WTC11 (cell line): ENCODE measurements at regions not wholly inside any gene's neighbourhood (a gene's known extent, or its start where the extent isn't known, plus 50 kb on each side); places are given as distances from the start of the nearest gene placed in this dataset.

Experiments
- ATAC-seq: fragments of 200-7000 bp; cut with Tn5 transposase; 2 replicates; pipeline ENCODE4 v1.10.0; 2021; ENCODE audit warnings: mild to moderate bottlenecking, moderate library complexity
- CTCF ChIA-PET: fragments of 300-600 bp; sonication (Branson Sonifier 250); formaldehyde crosslinking; loops from one replicate; lab custom pipeline; 2021; ENCODE audit warnings: antibody characterized with exemption; lab: Charles Lee
- POLR2A ChIA-PET: fragments of 350-600 bp; sonication (Branson Sonifier 250); formaldehyde crosslinking; loops from one replicate; lab custom pipeline; 2021; ENCODE audit warnings: antibody characterized with exemption; lab: Charles Lee
- DNase-seq: peaks from one replicate; pipeline ENCODE4 v3.0.0; 2021; ENCODE audit warnings: low spot score
- H3K27ac Mint-ChIP-seq: 2 replicates; pipeline ENCODE4 v1.8.0; 2021; ENCODE audit warnings: mixed read lengths
- H3K27me3 Mint-ChIP-seq: 2 replicates; pipeline ENCODE4 v1.8.0; 2021; ENCODE audit warnings: low read depth, mild to moderate bottlenecking, moderate library complexity, mixed read lengths
- H3K36me3 Mint-ChIP-seq: 2 replicates; pipeline ENCODE4 v1.8.0; 2021; ENCODE audit warnings: mixed read lengths
- H3K4me1 Mint-ChIP-seq: 2 replicates; pipeline ENCODE4 v1.8.0; 2022; ENCODE audit warnings: mixed read lengths
- H3K4me3 Mint-ChIP-seq: 2 replicates; pipeline ENCODE4 v1.8.0; 2021; ENCODE audit warnings: mild to moderate bottlenecking, moderate library complexity, mixed read lengths
- H3K9me3 Mint-ChIP-seq: 2 replicates; pipeline ENCODE4 v1.8.0; 2021; ENCODE audit warnings: mixed read lengths
- AFF4 ChIP-seq: sonication (generic); formaldehyde crosslinking; IDR thresholded peaks from 2 replicates; pipeline ENCODE4 v1.8.1; 2023; ENCODE audit warnings: mild to moderate bottlenecking, missing genetic modification reagents, borderline replicate concordance
- CREM ChIP-seq: sonication (generic); formaldehyde crosslinking; IDR thresholded peaks from 2 replicates; pipeline ENCODE4 v1.8.1; 2022; ENCODE audit warnings: mild to moderate bottlenecking, missing genetic modification reagents, moderate library complexity
- E2F1 ChIP-seq: sonication (generic); formaldehyde crosslinking; IDR thresholded peaks from 2 replicates; pipeline ENCODE4 v1.8.0; 2022; ENCODE audit warnings: mild to moderate bottlenecking, missing genetic modification reagents
- ESRRA ChIP-seq: sonication (generic); formaldehyde crosslinking; IDR thresholded peaks from 2 replicates; pipeline ENCODE4 v1.8.1; 2022; ENCODE audit warnings: mild to moderate bottlenecking, missing genetic modification reagents, borderline replicate concordance
- FOXK1 ChIP-seq: sonication (generic); formaldehyde crosslinking; IDR thresholded peaks from 2 replicates; pipeline ENCODE4 v1.8.0; 2022; ENCODE audit warnings: mild to moderate bottlenecking, moderate library complexity, missing genetic modification reagents
- GRHL2 ChIP-seq: fragments of 250-450 bp; sonication (Bioruptor Pico); IDR thresholded peaks from 2 replicates; pipeline ENCODE4 v1.8.0; 2022; ENCODE audit warnings: mild to moderate bottlenecking, moderate library complexity; ENCODE audit not compliant: insufficient replicate concordance, severe bottlenecking
- MXD4 ChIP-seq: fragments of 250-450 bp; sonication (Bioruptor Pico); IDR thresholded peaks from 2 replicates; pipeline ENCODE4 v1.8.0; 2021; ENCODE audit warnings: mild to moderate bottlenecking, moderate library complexity, borderline replicate concordance
- MYBL2 ChIP-seq: sonication (generic); formaldehyde crosslinking; IDR thresholded peaks from 2 replicates; pipeline ENCODE4 v1.8.1; 2023; ENCODE audit warnings: mild to moderate bottlenecking, moderate library complexity, missing genetic modification reagents
- NFYB ChIP-seq: sonication (generic); formaldehyde crosslinking; conservative IDR thresholded peaks from 2 replicates; pipeline ENCODE4 v1.8.0; 2022; ENCODE audit warnings: low read depth, missing genetic modification reagents
- NR3C1 ChIP-seq: sonication (generic); formaldehyde crosslinking; conservative IDR thresholded peaks from 2 replicates; pipeline ENCODE4 v1.8.1; 2023; ENCODE audit warnings: low read depth, mild to moderate bottlenecking, missing genetic modification reagents
- PRRX2 ChIP-seq: fragments of 250-450 bp; sonication (Bioruptor Pico); IDR thresholded peaks from 2 replicates; pipeline ENCODE4 v1.8.0; 2021; ENCODE audit warnings: mild to moderate bottlenecking
- ZNF121 ChIP-seq: sonication (generic); formaldehyde crosslinking; IDR thresholded peaks from 2 replicates; pipeline ENCODE4 v1.8.0; 2023; ENCODE audit warnings: missing genetic modification reagents
- ZNF425 ChIP-seq: fragments of 250-450 bp; sonication (Bioruptor Pico); conservative IDR thresholded peaks from 2 replicates; pipeline ENCODE4 v1.9.0; 2021; ENCODE audit warnings: mild to moderate bottlenecking
- TF ChIP-seq, protein P1 (sequence below): sonication (generic); formaldehyde crosslinking; IDR thresholded peaks from 2 replicates; pipeline ENCODE4 v1.8.1; 2022; ENCODE audit warnings: low read depth, mild to moderate bottlenecking, moderate library complexity, missing genetic modification reagents, borderline replicate concordance
- TF ChIP-seq, protein P2 (sequence below): sonication (generic); formaldehyde crosslinking; IDR thresholded peaks from 2 replicates; pipeline ENCODE4 v1.8.0; 2022; ENCODE audit warnings: mild to moderate bottlenecking, missing genetic modification reagents
- TF ChIP-seq, protein P3 (sequence below): sonication (generic); formaldehyde crosslinking; IDR thresholded peaks from 2 replicates; pipeline ENCODE4 v1.8.1; 2023; ENCODE audit warnings: mild to moderate bottlenecking, missing genetic modification reagents
- TF ChIP-seq, protein P4 (sequence below): sonication (generic); formaldehyde crosslinking; IDR thresholded peaks from 2 replicates; pipeline ENCODE4 v1.8.1; 2023; ENCODE audit warnings: mild to moderate bottlenecking, missing genetic modification reagents, moderate library complexity

DNA sequence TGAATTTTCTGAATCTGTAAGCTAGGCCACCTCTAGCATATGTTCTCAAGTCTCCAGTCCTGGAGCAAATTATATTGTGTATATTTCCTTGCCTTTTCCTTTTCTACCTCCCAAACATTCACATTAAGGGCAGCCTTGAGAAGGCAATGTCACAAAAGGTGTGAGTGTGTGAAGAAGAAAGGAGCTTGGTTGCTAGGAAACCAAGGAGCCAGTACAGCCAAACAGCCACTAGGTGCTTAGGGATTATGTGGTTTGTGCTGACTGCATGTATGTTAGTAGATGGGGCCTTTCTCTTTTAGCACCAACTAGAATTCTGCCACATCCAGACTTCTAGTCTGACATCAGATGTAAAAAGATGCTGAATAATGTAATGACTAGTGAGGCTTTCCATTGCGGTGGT lies 118.8 kb upstream of the DAZL start:
- peaks cover 25% of the 10 kb centered on the region for H3K9me3 Mint-ChIP-seq
- no peaks in the 10 kb centered on the region; the same call in 1 of the 2 replicates for H3K27me3 Mint-ChIP-seq
- peaks cover 20% of the 10 kb centered on the region for H3K4me1 Mint-ChIP-seq
- ATAC-seq (peak; percentile 97), DNase-seq (no peak)
- TF ChIP-seq ZNF121 (CRISPR knock-in tag) = no peak
- no peak for TF ChIP-seq NR3C1 (CRISPR knock-in tag)
- no peak for TF ChIP-seq PRRX2 (CRISPR knock-in tag)
- no peak for TF ChIP-seq GRHL2 (CRISPR knock-in tag)
- TF ChIP-seq AFF4 (CRISPR knock-in tag) = no peak
- no peak for TF ChIP-seq NFYB (CRISPR knock-in tag)
- no peak for TF ChIP-seq FOXK1 (CRISPR knock-in tag)
- no peak for TF ChIP-seq ZNF425 (CRISPR knock-in tag)
- TF ChIP-seq E2F1 (CRISPR knock-in tag) = no peak
- TF ChIP-seq ESRRA (CRISPR knock-in tag) = no peak
- TF ChIP-seq, protein P1, sequence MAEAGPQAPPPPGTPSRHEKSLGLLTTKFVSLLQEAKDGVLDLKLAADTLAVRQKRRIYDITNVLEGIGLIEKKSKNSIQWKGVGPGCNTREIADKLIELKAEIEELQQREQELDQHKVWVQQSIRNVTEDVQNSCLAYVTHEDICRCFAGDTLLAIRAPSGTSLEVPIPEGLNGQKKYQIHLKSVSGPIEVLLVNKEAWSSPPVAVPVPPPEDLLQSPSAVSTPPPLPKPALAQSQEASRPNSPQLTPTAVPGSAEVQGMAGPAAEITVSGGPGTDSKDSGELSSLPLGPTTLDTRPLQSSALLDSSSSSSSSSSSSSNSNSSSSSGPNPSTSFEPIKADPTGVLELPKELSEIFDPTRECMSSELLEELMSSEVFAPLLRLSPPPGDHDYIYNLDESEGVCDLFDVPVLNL = no peak
- TF ChIP-seq, protein P2, sequence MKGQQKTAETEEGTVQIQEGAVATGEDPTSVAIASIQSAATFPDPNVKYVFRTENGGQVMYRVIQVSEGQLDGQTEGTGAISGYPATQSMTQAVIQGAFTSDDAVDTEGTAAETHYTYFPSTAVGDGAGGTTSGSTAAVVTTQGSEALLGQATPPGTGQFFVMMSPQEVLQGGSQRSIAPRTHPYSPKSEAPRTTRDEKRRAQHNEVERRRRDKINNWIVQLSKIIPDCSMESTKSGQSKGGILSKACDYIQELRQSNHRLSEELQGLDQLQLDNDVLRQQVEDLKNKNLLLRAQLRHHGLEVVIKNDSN = no peak
- TF ChIP-seq MXD4 (CRISPR knock-in tag) = no peak
- no peak for TF ChIP-seq CREM
- TF ChIP-seq, protein P3, sequence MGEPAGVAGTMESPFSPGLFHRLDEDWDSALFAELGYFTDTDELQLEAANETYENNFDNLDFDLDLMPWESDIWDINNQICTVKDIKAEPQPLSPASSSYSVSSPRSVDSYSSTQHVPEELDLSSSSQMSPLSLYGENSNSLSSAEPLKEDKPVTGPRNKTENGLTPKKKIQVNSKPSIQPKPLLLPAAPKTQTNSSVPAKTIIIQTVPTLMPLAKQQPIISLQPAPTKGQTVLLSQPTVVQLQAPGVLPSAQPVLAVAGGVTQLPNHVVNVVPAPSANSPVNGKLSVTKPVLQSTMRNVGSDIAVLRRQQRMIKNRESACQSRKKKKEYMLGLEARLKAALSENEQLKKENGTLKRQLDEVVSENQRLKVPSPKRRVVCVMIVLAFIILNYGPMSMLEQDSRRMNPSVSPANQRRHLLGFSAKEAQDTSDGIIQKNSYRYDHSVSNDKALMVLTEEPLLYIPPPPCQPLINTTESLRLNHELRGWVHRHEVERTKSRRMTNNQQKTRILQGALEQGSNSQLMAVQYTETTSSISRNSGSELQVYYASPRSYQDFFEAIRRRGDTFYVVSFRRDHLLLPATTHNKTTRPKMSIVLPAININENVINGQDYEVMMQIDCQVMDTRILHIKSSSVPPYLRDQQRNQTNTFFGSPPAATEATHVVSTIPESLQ = no peak
- no peak for TF ChIP-seq MYBL2
- TF ChIP-seq, protein P4, sequence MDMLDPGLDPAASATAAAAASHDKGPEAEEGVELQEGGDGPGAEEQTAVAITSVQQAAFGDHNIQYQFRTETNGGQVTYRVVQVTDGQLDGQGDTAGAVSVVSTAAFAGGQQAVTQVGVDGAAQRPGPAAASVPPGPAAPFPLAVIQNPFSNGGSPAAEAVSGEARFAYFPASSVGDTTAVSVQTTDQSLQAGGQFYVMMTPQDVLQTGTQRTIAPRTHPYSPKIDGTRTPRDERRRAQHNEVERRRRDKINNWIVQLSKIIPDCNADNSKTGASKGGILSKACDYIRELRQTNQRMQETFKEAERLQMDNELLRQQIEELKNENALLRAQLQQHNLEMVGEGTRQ = no peak
- no peak overlapping the region for H3K4me3 Mint-ChIP-seq
- H3K27ac Mint-ChIP-seq = no peak overlapping the region
- CTCF ChIA-PET = interaction anchor here (0.7 to 2.1 kb wide), 18 partner anchors 10 to 161 kb away, joined by 3 to 11 read pairs (median 4); no protein-coding TSS in a partner anchor
- POLR2A ChIA-PET = interaction anchor here (0.9 kb wide), 1 partner anchor 9 kb away, joined by 3 read pairs; no protein-coding TSS in a partner anchor
- H3K36me3 Mint-ChIP-seq = peaks cover 21% of the 10 kb centered on the region
